Vagina (tissue), 2 donors: ENCODE measurements at regions not wholly inside any gene's neighbourhood (a gene's known extent, or its start where the extent isn't known, plus 50 kb on each side); places are given as distances from the start of the nearest gene placed in this dataset.

Experiments used
- CTCF ChIP-seq, 3 experiments: fragments of 450-650 bp in 2 of 3; fragments of 200-600 bp in 1 of 3; sonication (generic) in 1 of 3; IDR thresholded peaks; one replicate each; pipeline ENCODE4 v1.5.1; 2017 to 2019; ENCODE audit warnings: antibody characterized with exemption in 3 of 3, mild to moderate bottlenecking in 2 of 3, moderate library complexity in 2 of 3
- POLR2A ChIP-seq, 2 donors: fragments of 450-650 bp; IDR thresholded peaks; one replicate each; pipeline ENCODE4 v1.6.1; 2017; ENCODE audit warnings: antibody characterized with exemption in 2 of 2, mild to moderate bottlenecking in 2 of 2, moderate library complexity in 2 of 2
- POLR2AphosphoS5 ChIP-seq, 2 donors: sonication (generic); formaldehyde crosslinking; IDR thresholded peaks; one replicate each; pipeline ENCODE4 v1.9.0; 2017; ENCODE audit warnings: antibody characterized with exemption in 2 of 2, mild to moderate bottlenecking in 2 of 2, low read depth in 1 of 2; ENCODE audit not compliant: insufficient read depth in 1 of 2

GRCh38 chr10:92763634-92764155, 73.9 kb downstream of the HHEX start:
- TF ChIP-seq CTCF (IDR thresholded peaks at IDR 0.05), result no peak
- TF ChIP-seq POLR2AphosphoS5 (IDR thresholded peaks at IDR 0.05; ENCODE audit: insufficient read depth in 1 of 2, low read depth in 1 of 2), result no peak
- TF ChIP-seq POLR2A (IDR thresholded peaks at IDR 0.05), result no peak
